ENCODE measurements at regions not wholly inside any gene's neighbourhood (a gene's known extent, or its start where the extent isn't known, plus 50 kb on each side); places are given as distances from the start of the nearest gene placed in this dataset.

- Mint-ChIP-seq H3K36me3 (ENCODE audit: insufficient read depth) (no peaks in the 10 kb centered on the region), H3K4me3 (no peak overlapping the region), H3K27me3 (ENCODE audit: low read depth) (no peaks in the 10 kb centered on the region), H3K4me1 (ENCODE audit: low read depth) (no peaks in the 10 kb centered on the region), H3K9me3 (no peaks in the 10 kb centered on the region)
- DNase-seq (no peak), ATAC-seq (no peak)
These were observed 483.6 kb downstream of the FAM181B start for GRCh38 chr11:82250047-82250446.

GRCh38 chr11:82246926-82247325, 486.7 kb downstream of the FAM181B start:
- H3K36me3 Mint-ChIP-seq (ENCODE audit: insufficient read depth): no peaks in the 10 kb centered on the region
- H3K4me1 Mint-ChIP-seq (ENCODE audit: low read depth): no peaks in the 10 kb centered on the region
- no peaks in the 10 kb centered on the region for H3K9me3 Mint-ChIP-seq
- no peak for DNase-seq
- H3K27me3 Mint-ChIP-seq (ENCODE audit: low read depth): no peaks in the 10 kb centered on the region
- no peak for ATAC-seq
- H3K4me3 Mint-ChIP-seq: no peak overlapping the region

GRCh38 chr11:82239498-82239897, 494.2 kb downstream of the FAM181B start:
- Mint-ChIP-seq H3K9me3 (no peaks in the 10 kb centered on the region), H3K4me3 (no peak overlapping the region), H3K36me3 (ENCODE audit: insufficient read depth) (no peaks in the 10 kb centered on the region), H3K27me3 (ENCODE audit: low read depth) (no peaks in the 10 kb centered on the region), H3K4me1 (ENCODE audit: low read depth) (no peaks in the 10 kb centered on the region)
- ATAC-seq (no peak), DNase-seq (no peak)

- Mint-ChIP-seq H3K36me3 (ENCODE audit: insufficient read depth) (no peaks in the 10 kb centered on the region), H3K27me3 (ENCODE audit: low read depth) (no peaks in the 10 kb centered on the region), H3K4me3 (no peak overlapping the region), H3K4me1 (ENCODE audit: low read depth) (no peaks in the 10 kb centered on the region), H3K9me3 (no peaks in the 10 kb centered on the region)
- DNase-seq (no peak), ATAC-seq (no peak)
These were observed 499.4 kb downstream of the FAM181B start for GRCh38 chr11:82234256-82234655.

DNA sequence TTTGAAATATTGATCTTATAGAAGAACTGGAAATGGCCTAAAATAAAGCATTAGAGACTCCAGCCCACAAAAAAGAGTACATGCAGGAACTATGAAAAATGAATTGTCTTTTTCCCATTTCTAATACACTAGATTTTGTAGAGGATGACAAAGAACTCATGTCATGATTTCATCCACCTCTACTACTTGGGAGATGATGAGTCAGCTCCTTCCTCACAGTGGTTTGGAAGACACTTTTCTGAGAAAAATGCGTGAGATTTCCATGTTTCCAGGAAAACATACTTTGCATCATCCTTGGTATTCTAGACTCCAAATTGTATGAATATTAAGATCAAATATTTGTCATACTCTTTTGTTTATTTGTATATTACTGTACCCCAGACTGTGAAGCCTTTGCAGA, 500.5 kb downstream of the FAM181B start:
- Mint-ChIP-seq H3K36me3 (ENCODE audit: insufficient read depth) (no peaks in the 10 kb centered on the region), H3K9me3 (no peaks in the 10 kb centered on the region), H3K4me1 (ENCODE audit: low read depth) (no peaks in the 10 kb centered on the region), H3K27me3 (ENCODE audit: low read depth) (no peaks in the 10 kb centered on the region), H3K4me3 (no peak overlapping the region)
- DNase-seq: no peak
- no peak for ATAC-seq

DNA sequence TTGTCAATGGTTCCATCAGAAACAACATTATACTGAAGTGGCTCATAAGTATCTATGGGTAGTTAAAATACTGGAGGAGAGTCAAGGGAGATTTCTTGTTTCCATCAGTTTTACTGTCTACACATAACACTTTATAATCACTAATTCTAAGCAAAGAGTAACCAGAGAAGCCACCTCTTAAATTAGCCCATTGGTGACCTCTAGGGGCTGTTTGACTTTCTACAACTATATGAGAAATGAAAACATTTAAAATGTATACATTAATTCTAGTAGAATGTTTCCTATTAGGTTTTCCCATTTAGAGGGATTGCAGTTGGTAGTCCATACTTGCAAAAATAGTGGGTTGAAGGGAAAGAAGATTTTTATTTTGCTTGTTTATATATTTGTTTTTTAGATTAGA, 504.3 kb downstream of the FAM181B start:
- DNase-seq: no peak
- no peaks in the 10 kb centered on the region for H3K27me3 Mint-ChIP-seq (ENCODE audit: low read depth)
- H3K4me3 Mint-ChIP-seq: no peak overlapping the region
- peak in 1 of 2 donors; percentile 32 for ATAC-seq
- no peaks in the 10 kb centered on the region for H3K4me1 Mint-ChIP-seq (ENCODE audit: low read depth)
- no peaks in the 10 kb centered on the region for H3K9me3 Mint-ChIP-seq
- H3K36me3 Mint-ChIP-seq (ENCODE audit: insufficient read depth): no peaks in the 10 kb centered on the region

GRCh38 chr11:82225930-82226329, 507.7 kb downstream of the FAM181B start:
- Mint-ChIP-seq H3K27me3 (ENCODE audit: low read depth) (no peaks in the 10 kb centered on the region), H3K9me3 (no peaks in the 10 kb centered on the region), H3K4me1 (ENCODE audit: low read depth) (no peaks in the 10 kb centered on the region), H3K4me3 (no peak overlapping the region), H3K36me3 (ENCODE audit: insufficient read depth) (no peaks in the 10 kb centered on the region)
- no peak for DNase-seq
- ATAC-seq: no peak

GRCh38 chr11:82225502-82225901, 508.2 kb downstream of the FAM181B start:
- Mint-ChIP-seq H3K4me1 (ENCODE audit: low read depth) (no peaks in the 10 kb centered on the region), H3K27me3 (ENCODE audit: low read depth) (no peaks in the 10 kb centered on the region), H3K4me3 (no peak overlapping the region), H3K36me3 (ENCODE audit: insufficient read depth) (no peaks in the 10 kb centered on the region), H3K9me3 (no peaks in the 10 kb centered on the region)
- ATAC-seq: no peak
- no peak for DNase-seq

DNA sequence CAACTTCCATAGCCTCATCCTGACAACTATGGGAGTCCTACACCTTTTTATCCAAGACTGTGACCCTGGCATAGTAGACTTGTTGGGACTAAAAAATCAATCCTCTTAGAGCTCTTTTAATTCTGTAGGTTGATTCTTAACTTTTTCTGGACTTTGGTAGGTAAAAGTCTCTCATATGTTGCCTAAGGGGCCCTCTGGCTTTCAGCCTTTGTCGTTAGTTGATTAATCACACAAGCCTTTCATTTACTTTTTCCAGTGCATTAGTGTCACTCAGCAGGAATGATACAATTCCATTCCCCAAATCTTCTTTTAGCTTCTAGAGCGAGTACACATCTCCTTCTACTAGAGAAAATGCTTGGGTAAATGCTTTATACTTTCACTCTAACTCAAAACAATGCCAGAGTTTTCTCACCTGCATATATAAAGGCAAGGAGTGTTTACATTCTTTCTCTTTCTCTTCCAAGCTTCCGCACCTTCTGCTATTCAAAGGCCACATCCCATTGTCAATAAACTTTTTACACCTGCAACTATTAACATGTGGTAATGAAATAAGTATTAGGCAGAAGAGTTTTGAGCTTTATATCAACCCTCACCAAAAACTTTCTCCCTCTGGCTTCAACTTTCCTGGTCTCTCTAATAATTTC, 516.6 kb downstream of the FAM181B start:
- no peaks in the 10 kb centered on the region for H3K36me3 Mint-ChIP-seq (ENCODE audit: insufficient read depth)
- no peaks in the 10 kb centered on the region for H3K9me3 Mint-ChIP-seq
- DNase-seq: no peak
- H3K4me3 Mint-ChIP-seq: no peak overlapping the region
- no peak for ATAC-seq
- no peaks in the 10 kb centered on the region for H3K27me3 Mint-ChIP-seq (ENCODE audit: low read depth)
- no peaks in the 10 kb centered on the region for H3K4me1 Mint-ChIP-seq (ENCODE audit: low read depth)

GRCh38 chr11:82210011-82210410, 523.7 kb downstream of the FAM181B start:
- no peaks in the 10 kb centered on the region for H3K4me1 Mint-ChIP-seq (ENCODE audit: low read depth)
- DNase-seq (no peak), ATAC-seq (no peak)
- no peak overlapping the region for H3K4me3 Mint-ChIP-seq
- H3K27me3 Mint-ChIP-seq (ENCODE audit: low read depth): no peaks in the 10 kb centered on the region
- no peaks in the 10 kb centered on the region for H3K36me3 Mint-ChIP-seq (ENCODE audit: insufficient read depth)
- H3K9me3 Mint-ChIP-seq: no peaks in the 10 kb centered on the region

GRCh38 chr11:82195283-82195682, 538.4 kb downstream of the FAM181B start:
- DNase-seq: no peak
- no peak for ATAC-seq
- Mint-ChIP-seq H3K4me1 (ENCODE audit: low read depth) (no peaks in the 10 kb centered on the region), H3K9me3 (no peaks in the 10 kb centered on the region), H3K4me3 (no peak overlapping the region), H3K36me3 (ENCODE audit: insufficient read depth) (no peaks in the 10 kb centered on the region), H3K27me3 (ENCODE audit: low read depth) (peaks cover 3% of the 10 kb centered on the region)

GRCh38 chr11:82194521-82194920, 539.1 kb downstream of the FAM181B start:
- ATAC-seq (no peak), DNase-seq (no peak)
- Mint-ChIP-seq H3K4me1 (ENCODE audit: low read depth) (no peaks in the 10 kb centered on the region), H3K4me3 (no peak overlapping the region), H3K9me3 (no peaks in the 10 kb centered on the region), H3K27me3 (ENCODE audit: low read depth) (peaks cover 3% of the 10 kb centered on the region), H3K36me3 (ENCODE audit: insufficient read depth) (no peaks in the 10 kb centered on the region)

- ATAC-seq: no peak
- Mint-ChIP-seq H3K27me3 (ENCODE audit: low read depth) (peaks cover 3% of the 10 kb centered on the region), H3K9me3 (no peaks in the 10 kb centered on the region), H3K4me3 (no peak overlapping the region), H3K4me1 (ENCODE audit: low read depth) (no peaks in the 10 kb centered on the region), H3K36me3 (ENCODE audit: insufficient read depth) (no peaks in the 10 kb centered on the region)
- no peak for DNase-seq
These were observed 542.0 kb downstream of the FAM181B start for GRCh38 chr11:82191695-82192094.

DNA sequence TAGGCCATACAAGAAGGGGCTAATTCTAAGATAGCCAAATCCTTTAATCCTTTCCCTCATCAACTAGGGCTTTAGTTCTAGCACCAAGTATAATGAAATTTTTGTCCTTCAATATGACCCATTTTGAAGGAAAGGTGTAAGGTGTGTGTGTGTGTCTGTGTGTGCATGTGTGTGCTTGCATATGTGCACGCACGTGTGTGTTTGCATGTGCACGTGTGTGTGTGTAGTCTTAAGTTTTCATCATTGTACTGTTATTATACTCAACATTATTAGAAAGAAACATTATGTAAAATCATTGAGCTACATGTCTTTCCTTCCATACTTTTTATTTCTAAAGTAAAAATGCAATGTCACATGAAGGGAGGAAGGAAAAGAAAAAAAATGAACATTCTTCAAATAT, 547.7 kb downstream of the FAM181B start:
- no peak for DNase-seq
- Mint-ChIP-seq H3K27me3 (ENCODE audit: low read depth) (no peaks in the 10 kb centered on the region), H3K4me1 (ENCODE audit: low read depth) (no peaks in the 10 kb centered on the region), H3K36me3 (ENCODE audit: insufficient read depth) (no peaks in the 10 kb centered on the region), H3K9me3 (no peaks in the 10 kb centered on the region), H3K4me3 (no peak overlapping the region)
- no peak for ATAC-seq

DNA sequence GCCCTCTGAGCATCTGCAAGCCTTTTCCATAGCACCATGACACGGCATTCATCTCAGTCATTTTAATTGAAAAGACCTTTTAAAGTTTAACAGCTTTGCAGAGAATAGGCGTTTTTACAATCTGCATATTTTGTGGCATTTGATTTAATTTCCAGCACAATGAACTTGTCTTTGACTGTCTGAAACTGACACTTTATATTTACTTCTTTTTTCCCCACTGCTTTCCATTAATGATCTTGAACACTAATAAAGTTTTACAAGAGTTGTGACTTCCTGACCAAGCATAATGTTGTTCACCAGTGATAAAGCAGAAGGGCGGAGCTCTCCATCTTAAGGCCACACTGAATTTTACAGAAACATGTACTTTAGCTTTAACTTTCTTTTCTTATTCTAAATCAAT, 548.7 kb downstream of the FAM181B start:
- Mint-ChIP-seq H3K4me1 (ENCODE audit: low read depth) (no peaks in the 10 kb centered on the region), H3K27me3 (ENCODE audit: low read depth) (no peaks in the 10 kb centered on the region), H3K36me3 (ENCODE audit: insufficient read depth) (no peaks in the 10 kb centered on the region), H3K9me3 (no peaks in the 10 kb centered on the region), H3K4me3 (no peak overlapping the region)
- DNase-seq: no peak
- ATAC-seq: no peak

GRCh38 chr11:82183346-82183745, 550.3 kb downstream of the FAM181B start:
- Mint-ChIP-seq H3K4me1 (ENCODE audit: low read depth) (no peaks in the 10 kb centered on the region), H3K9me3 (no peaks in the 10 kb centered on the region), H3K27me3 (ENCODE audit: low read depth) (no peaks in the 10 kb centered on the region), H3K4me3 (no peak overlapping the region), H3K36me3 (ENCODE audit: insufficient read depth) (no peaks in the 10 kb centered on the region)
- no peak for DNase-seq
- ATAC-seq: no peak

All from activated T-cell treated with anti-CD3 and anti-CD28 coated beads, Interleukin-2, amount 50 U/mL, for 4 hours (primary cell).